Transverse colon (tissue), 4 donors: ENCODE measurements at regions not wholly inside any gene's neighbourhood (a gene's known extent, or its start where the extent isn't known, plus 50 kb on each side); places are given as distances from the start of the nearest gene placed in this dataset.

Experiments
- DNase-seq: peaks from one replicate; pipeline ENCODE4 v3.0.0-alpha.2; 2019
- H3K27ac ChIP-seq, 4 donors: fragments of 200-600 bp; sonication (generic); 2 replicates each; pipeline ENCODE4 v1.5.1; 2016 to 2018; ENCODE audit warnings: inconsistent platforms in 4 of 4
- H3K27me3 ChIP-seq: fragments of 200-600 bp; sonication (generic); 2 replicates; pipeline ENCODE4 v1.5.1; 2017; ENCODE audit warnings: inconsistent platforms
- H3K36me3 ChIP-seq, 4 donors: fragments of 200-600 bp; sonication (generic); 2 replicates each; pipeline ENCODE4 v1.5.1; 2017 to 2019; ENCODE audit warnings: inconsistent platforms in 4 of 4
- H3K4me1 ChIP-seq, 4 donors: fragments of 200-600 bp; sonication (generic); 2 replicates each; pipeline ENCODE4 v1.5.1; 2017 to 2020; ENCODE audit warnings: inconsistent platforms in 4 of 4
- H3K4me3 ChIP-seq, 4 donors: fragments of 200-600 bp; sonication (generic); 1 replicate in 1 of 4; 2 replicates in 3 of 4; pipeline versions ENCODE4 v1.5.1 to v1.6.1; 2017 to 2019; ENCODE audit warnings: inconsistent platforms in 4 of 4
- H3K9me3 ChIP-seq, 2 donors: fragments of 200-600 bp; sonication (generic); 2 replicates each; pipeline ENCODE4 v1.5.1; 2017 to 2019; ENCODE audit warnings: inconsistent platforms in 2 of 2
- EP300 ChIP-seq: sonication (generic); formaldehyde crosslinking; IDR thresholded peaks from one replicate; pipeline ENCODE4 v1.6.1; 2017; ENCODE audit warnings: antibody characterized with exemption, low read depth
- POLR2A ChIP-seq: fragments of 450-650 bp; IDR thresholded peaks from one replicate; pipeline ENCODE4 v1.6.1; 2016; ENCODE audit warnings: antibody characterized with exemption, mild to moderate bottlenecking, moderate library complexity
- POLR2AphosphoS5 ChIP-seq, 3 donors: sonication (generic); formaldehyde crosslinking; IDR thresholded peaks; one replicate each; pipeline ENCODE4 v1.6.1; 2016; ENCODE audit warnings: antibody characterized with exemption in 3 of 3
- WGBS, 2 donors: methylation state at CpG; one replicate each; pipeline ENCODE4 v1.1.5; 2018; ENCODE audit warnings: low coverage in 1 of 2; 5-methylcytosine and 5-hydroxymethylcytosine counted together
- in situ Hi-C, 4 donors: fragments of 200-750 bp; cut with MboI; loops; one replicate each; pipeline versions ENCODE4 v1.15.0 to v1.15.1; 2017; ENCODE audit warnings: low sequenced_read_pairs in 3 of 4, low pct_ligation_motif_present in 1 of 4, low pct_unique_long_range_greater_than_20kb in 1 of 4
- intact Hi-C: fragments of 100-400 bp; cut with DNase I; formaldehyde crosslinking; loops from one replicate; pipeline ENCODE4 v1.15.1; 2023; ENCODE audit warnings: low total_unique reads
- TF ChIP-seq, protein P1 (sequence below), 5 experiments: fragments of 200-600 bp in 3 of 5; fragments of 450-650 bp in 2 of 5; sonication (generic) in 3 of 5; IDR thresholded peaks; 1 replicate in 2 of 5; 2 replicates in 3 of 5; pipeline ENCODE4 v1.5.1; 2016 to 2017; ENCODE audit warnings: antibody characterized with exemption in 5 of 5, inconsistent platforms in 3 of 5, mild to moderate bottlenecking in 2 of 5, moderate library complexity in 1 of 5

DNA sequence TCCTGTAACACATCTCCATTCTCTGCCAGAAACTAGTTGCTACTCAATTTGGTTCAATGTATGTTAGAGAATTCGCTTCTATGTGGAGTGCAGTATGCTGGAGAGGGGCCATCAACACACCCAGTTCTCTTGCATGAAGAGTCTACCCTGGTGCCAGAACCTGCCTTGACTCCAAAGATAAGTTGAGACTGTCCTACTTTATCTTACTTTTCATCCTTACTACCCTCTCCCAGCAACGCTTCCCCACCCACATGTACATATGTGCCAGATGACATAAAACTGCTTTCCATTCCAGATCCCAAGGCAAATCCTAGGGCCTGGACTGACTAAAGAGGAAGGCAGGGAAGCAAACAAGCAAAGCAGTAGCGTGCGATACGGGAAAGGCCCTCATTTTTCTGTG, 442.6 kb upstream of the THRB start:
- Histone ChIP-seq H3K9me3 (no peaks in the 10 kb centered on the region), H3K36me3 (no peaks in the 10 kb centered on the region), H3K27ac (no peak overlapping the region), H3K4me3 (no peak overlapping the region), H3K4me1 (no peaks in the 10 kb centered on the region), H3K27me3 (no peaks in the 10 kb centered on the region)
- TF ChIP-seq EP300 (no peak), POLR2AphosphoS5 (IDR thresholded peaks at IDR 0.05) (no peak), POLR2A (no peak)
- TF ChIP-seq, protein P1, sequence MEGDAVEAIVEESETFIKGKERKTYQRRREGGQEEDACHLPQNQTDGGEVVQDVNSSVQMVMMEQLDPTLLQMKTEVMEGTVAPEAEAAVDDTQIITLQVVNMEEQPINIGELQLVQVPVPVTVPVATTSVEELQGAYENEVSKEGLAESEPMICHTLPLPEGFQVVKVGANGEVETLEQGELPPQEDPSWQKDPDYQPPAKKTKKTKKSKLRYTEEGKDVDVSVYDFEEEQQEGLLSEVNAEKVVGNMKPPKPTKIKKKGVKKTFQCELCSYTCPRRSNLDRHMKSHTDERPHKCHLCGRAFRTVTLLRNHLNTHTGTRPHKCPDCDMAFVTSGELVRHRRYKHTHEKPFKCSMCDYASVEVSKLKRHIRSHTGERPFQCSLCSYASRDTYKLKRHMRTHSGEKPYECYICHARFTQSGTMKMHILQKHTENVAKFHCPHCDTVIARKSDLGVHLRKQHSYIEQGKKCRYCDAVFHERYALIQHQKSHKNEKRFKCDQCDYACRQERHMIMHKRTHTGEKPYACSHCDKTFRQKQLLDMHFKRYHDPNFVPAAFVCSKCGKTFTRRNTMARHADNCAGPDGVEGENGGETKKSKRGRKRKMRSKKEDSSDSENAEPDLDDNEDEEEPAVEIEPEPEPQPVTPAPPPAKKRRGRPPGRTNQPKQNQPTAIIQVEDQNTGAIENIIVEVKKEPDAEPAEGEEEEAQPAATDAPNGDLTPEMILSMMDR (IDR thresholded peaks at IDR 0.05), result no peak
- no peak for DNase-seq
- WGBS, 2 donors, result 79 to 83% methylated on average over 5 of the region's 5 CpGs
- in situ Hi-C loops, result no loop called here
- intact Hi-C loops, result no loop called here

GRCh38 chr3:24937780-24938179, 443.1 kb upstream of the THRB start:
- no peak for DNase-seq
- 73 to 87% methylated on average over 5 of the region's 5 CpGs for WGBS, 2 donors
- H3K36me3 ChIP-seq, result no peaks in the 10 kb centered on the region
- no peak overlapping the region for H3K4me3 ChIP-seq
- H3K27me3 ChIP-seq, result no peaks in the 10 kb centered on the region
- no peaks in the 10 kb centered on the region for H3K4me1 ChIP-seq
- no peak overlapping the region for H3K27ac ChIP-seq
- H3K9me3 ChIP-seq, result no peaks in the 10 kb centered on the region
- TF ChIP-seq POLR2AphosphoS5 (IDR thresholded peaks at IDR 0.05), result no peak
- TF ChIP-seq, protein P1 (IDR thresholded peaks at IDR 0.05), result no peak
- no peak for TF ChIP-seq EP300
- TF ChIP-seq POLR2A, result no peak
- intact Hi-C loops (no loop called here), in situ Hi-C loops (no loop called here)

DNA sequence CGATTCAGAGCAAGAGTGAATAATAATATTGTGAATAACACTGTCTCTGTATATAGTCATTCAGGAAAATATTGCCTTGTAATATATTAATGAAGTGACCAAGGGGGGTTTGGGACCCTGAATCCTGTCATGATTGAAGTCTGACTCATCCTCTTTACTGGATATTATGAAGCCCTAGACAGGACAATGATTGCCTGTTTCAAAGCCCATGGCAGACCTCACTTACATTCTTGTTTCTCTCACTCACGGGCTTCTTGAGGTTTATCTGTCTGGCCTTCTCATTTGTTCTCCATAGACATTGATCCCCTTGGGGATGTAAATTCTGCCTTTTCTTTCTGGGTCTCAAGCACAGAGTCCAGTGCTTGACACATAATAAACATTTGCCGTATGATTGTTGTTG, 449.3 kb upstream of the THRB start:
- H3K4me3 ChIP-seq, result no peak overlapping the region
- no peak for DNase-seq
- 88 to 92% methylated on average over 3 of the region's 3 CpGs for WGBS, 2 donors
- H3K4me1 ChIP-seq, result no peaks in the 10 kb centered on the region
- H3K27ac ChIP-seq, result no peak overlapping the region
- intact Hi-C loops (no loop called here), in situ Hi-C loops (no loop called here)
- no peak for TF ChIP-seq EP300
- TF ChIP-seq, protein P1 (IDR thresholded peaks at IDR 0.05), result no peak
- TF ChIP-seq POLR2A, result no peak
- TF ChIP-seq POLR2AphosphoS5 (IDR thresholded peaks at IDR 0.05), result no peak
- no peaks in the 10 kb centered on the region for H3K36me3 ChIP-seq
- H3K27me3 ChIP-seq, result no peaks in the 10 kb centered on the region
- H3K9me3 ChIP-seq, result no peaks in the 10 kb centered on the region

DNA sequence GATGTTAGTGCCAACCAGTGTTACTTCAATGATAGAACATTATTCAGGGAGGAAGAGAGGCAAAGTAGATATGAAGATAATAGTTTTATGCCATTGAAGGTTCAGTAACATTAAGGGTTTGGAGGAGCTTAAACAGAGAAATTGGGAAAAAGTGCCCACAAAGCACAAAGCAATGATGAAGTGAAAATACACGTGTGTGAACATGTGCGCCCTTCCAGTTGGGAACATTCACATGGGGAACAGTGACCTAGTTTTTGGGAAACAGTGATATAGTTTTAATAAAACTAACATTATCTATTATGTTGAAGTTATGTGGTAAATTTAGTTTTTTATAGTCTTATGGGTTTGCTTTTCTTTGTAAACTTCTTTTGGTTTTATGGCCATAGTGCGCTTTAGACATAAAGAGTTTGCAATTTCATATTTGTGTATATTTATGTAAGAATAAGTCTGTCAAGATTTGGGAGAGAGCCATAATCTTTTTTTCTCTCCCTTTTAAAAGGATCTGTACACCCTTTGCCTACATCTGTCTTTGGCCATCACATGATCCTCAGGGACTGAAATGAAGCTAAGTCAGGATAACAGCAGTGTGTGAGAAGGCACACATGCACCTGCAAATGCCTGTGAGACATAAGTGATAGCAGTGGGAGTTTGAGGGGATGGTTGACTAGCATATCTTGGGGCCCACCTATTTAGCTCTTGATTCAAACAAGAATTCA, 450.3 kb upstream of the THRB start:
- Histone ChIP-seq H3K27me3 (no peaks in the 10 kb centered on the region), H3K9me3 (no peaks in the 10 kb centered on the region), H3K27ac (no peak overlapping the region), H3K36me3 (no peaks in the 10 kb centered on the region), H3K4me3 (no peak overlapping the region), H3K4me1 (no peaks in the 10 kb centered on the region)
- TF ChIP-seq POLR2AphosphoS5 (IDR thresholded peaks at IDR 0.05), result no peak
- TF ChIP-seq POLR2A, result no peak
- TF ChIP-seq EP300, result no peak
- TF ChIP-seq, protein P1 (IDR thresholded peaks at IDR 0.05), result no peak
- in situ Hi-C loops, result no loop called here
- intact Hi-C loops, result no loop called here
- no peak for DNase-seq
- WGBS, 2 donors, result 67 to 77% methylated on average over 3 of the region's 3 CpGs
